Motor neuron (in vitro differentiated cells): ENCODE measurements at regions not wholly inside any gene's neighbourhood (a gene's known extent, or its start where the extent isn't known, plus 50 kb on each side); places are given as distances from the start of the nearest gene placed in this dataset.

Source experiments
- ATAC-seq, 8 experiments: fragments of 200-7000 bp; cut with Tn5 transposase; replicated peaks in 6 of 8; 2 replicates each; pipeline ENCODE4 v1.8.0; 2021; ENCODE audit warnings: mild to moderate bottlenecking in 8 of 8, moderate library complexity in 8 of 8
- H3K27ac ChIP-seq, 2 donors: fragments of 250-450 bp; sonication (Bioruptor Pico); 2 replicates each; pipeline ENCODE4 v1.9.0; 2021; ENCODE audit warnings: antibody characterized with exemption in 2 of 2, mild to moderate bottlenecking in 2 of 2, moderate library complexity in 1 of 2
- H3K4me1 ChIP-seq, 2 donors: fragments of 250-450 bp; sonication (Bioruptor Pico); replicated peaks in 1 of 2; 2 replicates each; pipeline ENCODE4 v1.6.1; 2021; ENCODE audit warnings: antibody characterized with exemption in 2 of 2, mild to moderate bottlenecking in 2 of 2, moderate library complexity in 1 of 2
- H3K4me3 ChIP-seq, 5 donors: fragments of 250-450 bp; sonication (Bioruptor Pico); 2 replicates each; pipeline ENCODE4 v1.9.0; 2021; ENCODE audit warnings: antibody characterized with exemption in 5 of 5, mild to moderate bottlenecking in 5 of 5, moderate library complexity in 4 of 5
- WGBS, 10 experiments: fragments of 450-650 bp; shearing (Covaris generic); methylation state at CpG; one replicate each; pipeline ENCODE4 v1.0.0; 2022; 5-methylcytosine and 5-hydroxymethylcytosine counted together
- in situ Hi-C, 9 experiments: fragments of 400-800 bp; cut with MboI; loops; one replicate each; pipeline ENCODE4 v1.15.0; 2021; ENCODE audit warnings: low sequenced_read_pairs in 9 of 9, low pct_unique_long_range_greater_than_20kb in 2 of 9; ENCODE audit not compliant: unreplicated experiment in 9 of 9

DNA sequence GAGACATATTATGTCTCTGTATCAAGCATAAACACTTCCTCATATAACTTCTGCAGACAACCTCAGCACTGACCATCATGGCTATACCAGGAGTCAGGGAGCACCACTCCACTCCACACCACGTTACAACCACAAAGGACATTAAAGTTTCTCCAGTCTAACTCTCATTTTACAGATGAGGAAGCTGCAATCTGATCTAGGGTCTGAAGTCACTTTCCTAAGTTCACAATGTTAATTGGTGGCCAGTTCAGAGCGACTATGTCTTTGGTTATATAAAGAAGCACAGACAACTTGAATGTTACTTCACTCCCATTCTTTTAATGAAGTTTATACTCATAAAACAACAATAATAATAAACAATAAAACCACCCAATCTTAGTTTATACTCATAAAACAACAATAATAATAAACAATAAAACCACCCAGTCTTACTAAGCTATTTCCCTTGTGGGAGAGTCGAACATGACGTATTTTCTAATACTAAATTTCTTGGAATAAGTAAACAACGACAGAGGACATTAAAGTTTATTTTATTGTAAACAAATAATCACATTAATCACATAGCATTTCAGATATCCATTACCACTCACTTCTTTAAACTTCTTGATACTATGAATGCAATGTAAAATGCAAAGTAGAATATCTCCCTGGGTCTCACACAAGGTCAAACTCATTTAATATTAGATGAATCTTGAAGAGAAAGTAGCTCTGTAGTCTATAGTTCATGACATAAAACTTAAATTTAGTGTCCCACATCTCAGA lies 72.4 kb upstream of the SSTR1 start:
- Histone ChIP-seq H3K4me1 (no peaks in the 10 kb centered on the region), H3K4me3 (no peak overlapping the region), H3K27ac (no peak overlapping the region)
- no peak for ATAC-seq
- 49 to 94% (median 87%) methylated on average over 3 to 5 of the region's 5 CpGs for WGBS, 10 experiments
- in situ Hi-C loops: no loop called here

DNA sequence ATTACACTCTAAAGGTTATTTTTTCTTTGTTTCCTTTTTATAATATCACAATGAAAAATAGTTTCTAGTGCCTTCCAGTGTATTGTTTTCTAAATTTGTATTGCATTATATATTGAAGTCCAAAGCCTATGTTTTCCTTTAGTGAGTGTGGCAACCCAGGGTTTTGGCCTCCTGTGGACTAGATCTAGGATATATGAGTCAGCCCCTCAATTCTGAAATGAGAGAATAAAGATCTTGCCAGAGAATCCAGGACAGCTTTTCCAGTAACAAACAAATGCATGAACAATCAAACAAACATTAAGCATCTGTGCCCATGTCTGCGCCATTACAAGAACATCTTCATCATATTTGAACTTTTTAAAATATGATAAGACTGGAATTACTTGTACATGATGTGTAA lies 70.7 kb upstream of the SSTR1 start:
- WGBS, 10 experiments: 57 to 100% (median 94%) methylated on average over 1 of the region's 1 CpG; no CpG with 5 or more reads in 2 of the 10 experiments
- Histone ChIP-seq H3K4me3 (no peak overlapping the region), H3K4me1 (no peaks in the 10 kb centered on the region), H3K27ac (no peak overlapping the region)
- in situ Hi-C loops: no loop called here
- ATAC-seq: no peak

DNA sequence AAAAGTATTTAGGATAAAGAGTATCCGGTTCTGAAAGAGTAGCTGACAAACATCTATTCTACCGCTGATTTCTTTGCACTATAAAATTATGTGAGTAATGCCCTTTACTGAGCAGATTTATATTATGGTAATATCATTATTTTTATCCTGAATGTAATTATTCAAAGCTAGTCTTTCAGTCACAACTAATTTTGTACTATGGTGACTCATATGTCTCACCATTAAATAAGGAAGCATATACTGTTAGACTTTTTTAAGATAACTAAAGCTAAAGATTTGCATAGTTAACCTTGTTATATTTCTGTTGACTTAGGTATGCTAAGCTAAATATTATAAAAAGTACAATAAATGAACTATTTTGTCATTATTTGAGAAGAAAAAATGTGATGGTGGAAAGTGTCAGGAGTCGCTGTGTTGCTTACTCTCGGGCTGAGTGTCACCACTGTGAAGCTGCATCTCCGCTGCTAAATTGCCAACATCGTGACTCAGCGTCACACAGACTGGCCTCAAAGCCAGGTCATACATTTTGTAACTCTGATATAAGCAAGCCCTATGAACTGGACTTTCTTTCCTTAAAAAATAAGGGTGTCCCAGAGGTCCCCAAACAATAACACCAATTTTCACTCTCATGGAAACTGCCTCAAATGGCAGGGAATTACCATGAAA lies 69.1 kb upstream of the SSTR1 start:
- Histone ChIP-seq H3K4me3 (no peak overlapping the region), H3K4me1 (peaks cover 0 to 5% of the 10 kb centered on the region in 2 donors), H3K27ac (no peak overlapping the region)
- peak in 5 of 8 experiments; percentile 62 to 92 (median 82) for ATAC-seq
- in situ Hi-C loops: no loop called here
- 68 to 100% (median 82%) methylated on average over 2 to 7 of the region's 7 CpGs for WGBS, 10 experiments

DNA sequence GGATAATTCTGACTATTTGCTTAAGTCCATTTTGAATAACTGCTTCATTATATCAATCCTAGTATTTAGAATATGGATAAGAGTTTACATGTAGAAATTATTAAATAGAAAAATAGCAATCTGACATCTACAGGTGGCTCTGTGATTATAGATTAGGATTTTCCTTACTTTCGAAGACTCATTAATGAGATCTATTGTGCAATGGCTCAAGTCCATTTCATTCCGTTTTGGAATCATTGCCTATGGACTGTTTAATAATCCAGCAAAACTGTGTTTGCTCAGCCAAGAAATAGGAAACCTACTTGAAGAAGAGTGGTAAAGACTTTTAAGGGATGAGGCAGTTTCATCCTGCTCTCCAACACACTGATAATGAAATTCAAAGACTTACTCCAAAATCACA lies 67.8 kb upstream of the SSTR1 start:
- WGBS, 10 experiments: 70 to 100% (median 89%) methylated on average over 1 to 2 of the region's 2 CpGs; no CpG with 5 or more reads in 3 of the 10 experiments
- Histone ChIP-seq H3K4me3 (no peak overlapping the region), H3K4me1 (peaks cover 0 to 8% of the 10 kb centered on the region in 2 donors), H3K27ac (no peak overlapping the region)
- in situ Hi-C loops: no loop called here
- ATAC-seq: no peak

DNA sequence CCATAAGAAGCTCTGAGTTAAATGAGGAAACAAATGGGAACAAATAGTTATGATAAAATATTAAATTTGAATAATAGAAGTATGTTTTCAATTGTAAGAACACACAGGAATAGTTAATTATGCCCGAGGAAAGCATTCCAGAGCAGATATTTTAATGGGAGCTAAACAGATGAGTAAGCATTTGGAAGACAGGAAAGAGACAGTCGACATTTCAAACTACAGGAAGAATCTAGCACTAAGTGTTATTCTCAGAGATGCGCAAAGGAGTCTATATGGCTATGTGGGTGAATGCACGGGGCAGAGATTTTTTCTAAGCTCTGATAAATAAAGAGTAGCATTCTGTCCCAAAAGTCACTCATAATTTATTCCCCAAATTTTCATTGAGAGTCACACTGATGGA lies 64.5 kb upstream of the SSTR1 start:
- Histone ChIP-seq H3K4me3 (no peak overlapping the region), H3K27ac (no peak overlapping the region), H3K4me1 (peaks cover 0 to 8% of the 10 kb centered on the region in 2 donors)
- ATAC-seq: peak; percentile 8 to 58 (median 26)
- in situ Hi-C loops: no loop called here
- WGBS, 10 experiments: 20 to 100% (median 75%) methylated on average over 1 to 4 of the region's 4 CpGs; no CpG with 5 or more reads in 1 of the 10 experiments

DNA sequence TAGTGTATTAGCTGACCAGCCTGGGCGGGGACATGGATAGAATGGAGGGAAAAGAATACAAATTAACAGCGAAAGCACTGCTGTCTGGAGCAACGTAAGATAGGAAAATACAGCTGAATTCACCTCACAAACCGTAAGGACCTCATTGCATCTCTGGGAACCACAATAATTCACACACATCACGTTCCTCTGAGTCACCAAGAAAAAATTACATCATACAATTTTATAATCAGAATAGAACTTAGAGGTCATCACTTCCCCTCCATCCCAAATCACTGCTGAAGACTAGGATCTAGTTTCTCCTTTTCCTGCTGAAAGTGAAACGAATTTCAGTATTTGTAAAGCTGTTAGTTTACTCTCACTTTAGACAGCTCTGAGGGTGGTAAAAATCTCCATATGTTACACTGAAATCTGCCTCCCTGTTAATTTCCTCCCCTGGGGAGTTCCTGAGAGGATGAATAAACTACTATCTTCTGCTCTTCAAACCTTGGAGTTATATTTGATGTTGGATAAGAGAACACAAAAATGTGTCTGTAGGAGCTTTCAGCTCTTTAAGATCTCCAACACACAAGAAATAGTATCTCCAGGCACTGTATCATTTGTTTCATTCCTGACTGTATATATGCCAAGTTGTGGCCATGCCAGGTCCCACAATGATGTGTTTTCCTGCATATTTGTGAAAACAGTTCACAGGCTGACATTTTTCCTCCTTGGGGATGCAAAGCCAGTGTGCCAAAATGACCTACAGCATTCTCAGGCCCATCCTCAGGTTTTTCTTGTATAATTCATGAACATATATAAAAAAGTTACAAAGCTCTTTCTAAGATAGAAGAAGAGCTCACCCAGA lies 63.8 kb upstream of the SSTR1 start:
- WGBS, 10 experiments: 6 to 100% (median 44%) methylated on average over 1 to 6 of the region's 6 CpGs
- ATAC-seq: peak; percentile 80 to 95 (median 88)
- H3K27ac ChIP-seq: no peak overlapping the region
- in situ Hi-C loops: no loop called here
- no peak overlapping the region for H3K4me3 ChIP-seq
- peaks cover 0 to 8% of the 10 kb centered on the region in 2 donors for H3K4me1 ChIP-seq

DNA sequence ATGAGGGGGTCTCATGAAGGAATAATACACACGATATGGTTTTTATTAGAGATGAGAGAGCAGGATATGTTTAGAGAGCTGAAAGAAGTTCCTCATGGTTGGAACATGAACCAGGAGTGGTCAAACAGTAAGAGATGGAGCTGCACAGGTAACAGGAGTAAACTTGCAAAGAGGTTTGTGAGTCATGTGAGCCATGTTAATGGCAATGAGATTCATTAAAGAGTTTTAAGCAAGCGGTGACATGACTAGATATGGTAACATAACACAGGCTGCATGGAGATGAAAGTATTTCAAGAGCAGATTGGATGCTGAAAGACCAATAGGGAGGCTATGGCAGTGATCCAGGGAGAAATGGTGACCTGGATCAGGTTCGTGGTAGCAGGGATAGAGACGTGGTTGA lies 62.6 kb upstream of the SSTR1 start:
- no peak for ATAC-seq
- Histone ChIP-seq H3K4me3 (no peak overlapping the region), H3K27ac (no peak overlapping the region), H3K4me1 (peaks cover 0 to 8% of the 10 kb centered on the region in 2 donors)
- in situ Hi-C loops: no loop called here
- 43 to 100% (median 83%) methylated on average over 1 to 4 of the region's 4 CpGs; no CpG with 5 or more reads in 1 of the 10 experiments for WGBS, 10 experiments

DNA sequence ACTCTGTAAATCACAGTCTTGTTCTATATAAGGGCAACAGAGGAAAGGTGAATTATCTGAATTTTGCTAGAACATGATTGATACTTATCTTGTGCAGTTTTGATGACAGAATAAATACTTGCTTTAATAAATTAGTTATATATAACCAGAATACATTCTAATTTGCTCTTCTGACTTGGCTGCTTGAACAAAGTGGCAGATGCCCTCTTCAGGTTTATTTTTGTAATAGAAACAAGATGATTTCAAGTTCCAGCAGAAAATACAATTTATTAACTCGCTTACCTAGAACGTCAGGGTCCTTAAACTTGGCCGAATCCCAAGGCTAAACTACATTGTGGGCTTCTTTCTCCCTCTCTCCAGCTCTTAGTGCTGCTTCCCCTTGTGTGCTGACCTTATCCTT lies 57.6 kb upstream of the SSTR1 start:
- Histone ChIP-seq H3K27ac (no peak overlapping the region), H3K4me1 (no peaks in the 10 kb centered on the region), H3K4me3 (no peak overlapping the region)
- ATAC-seq: no peak
- 62 to 100% (median 74%) methylated on average over 1 to 3 of the region's 3 CpGs; no CpG with 5 or more reads in 2 of the 10 experiments for WGBS, 10 experiments
- in situ Hi-C loops: no loop called here
